Activated CD8-positive, alpha-beta memory T cell treated with anti-CD3 and anti-CD28 coated beads, Interleukin-2, amount 50 U/mL, for 48 hours (primary cell): ENCODE measurements at regions not wholly inside any gene's neighbourhood (a gene's known extent, or its start where the extent isn't known, plus 50 kb on each side); places are given as distances from the start of the nearest gene placed in this dataset.
"Not testable (repeated sequence)": the region's sequence is repeated elsewhere in the genome, so short reads cannot be mapped to it uniquely, and the experiment has no call there.

Source experiments
- DNase-seq: peaks from one replicate; pipeline ENCODE4 v3.0.0-alpha.2; 2020

- no peak for DNase-seq
Observed at GRCh38 chr6:98366371-98366770, 468.0 kb upstream of the POU3F2 start.

- DNase-seq: no peak
Observed at GRCh38 chr6:98380589-98380988, 453.8 kb upstream of the POU3F2 start.

DNA sequence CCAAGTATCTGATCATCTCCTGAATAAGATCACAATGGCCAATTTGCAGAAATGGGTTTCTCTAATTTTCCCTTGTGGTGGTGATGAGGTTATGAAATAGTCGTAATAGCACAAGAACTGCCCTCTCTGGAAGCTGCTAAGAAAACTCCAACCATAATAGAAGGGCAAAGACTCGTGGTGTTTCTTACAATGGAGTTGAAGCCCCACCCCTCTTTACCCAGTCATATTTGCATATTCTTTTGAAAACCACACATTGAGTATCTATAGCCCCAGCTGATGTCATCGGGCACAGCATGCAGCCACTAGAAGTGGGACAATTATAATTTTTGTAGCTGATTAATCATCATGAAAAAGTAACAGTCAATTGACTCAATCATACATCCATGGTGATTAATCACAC lies 452.1 kb upstream of the POU3F2 start:
- DNase-seq: no peak

- DNase-seq: no peak
Observed at GRCh38 chr6:98384334-98384733, 450.0 kb upstream of the POU3F2 start.

DNA sequence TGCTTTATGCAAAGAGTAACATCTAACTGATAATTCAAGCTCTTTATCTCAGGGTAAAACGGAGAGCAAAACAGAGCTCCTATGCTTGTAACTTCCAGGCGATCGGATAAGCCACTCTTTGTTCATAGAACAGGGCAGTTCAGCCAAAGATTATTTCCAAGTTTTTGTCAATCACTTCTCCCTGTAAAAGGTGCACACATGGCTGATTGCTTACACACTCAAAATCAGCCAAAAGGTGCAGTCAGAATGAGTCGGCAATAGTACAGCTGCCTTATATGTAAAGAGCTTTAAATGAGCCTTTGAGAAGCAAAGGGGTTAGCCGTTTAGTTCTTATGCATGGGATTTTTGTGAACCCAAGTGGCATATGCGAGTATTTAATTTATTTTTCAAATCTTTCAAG lies 449.6 kb upstream of the POU3F2 start:
- DNase-seq: no peak

- DNase-seq: no peak
Observed at GRCh38 chr6:98395610-98396166, 438.7 kb upstream of the POU3F2 start.

DNA sequence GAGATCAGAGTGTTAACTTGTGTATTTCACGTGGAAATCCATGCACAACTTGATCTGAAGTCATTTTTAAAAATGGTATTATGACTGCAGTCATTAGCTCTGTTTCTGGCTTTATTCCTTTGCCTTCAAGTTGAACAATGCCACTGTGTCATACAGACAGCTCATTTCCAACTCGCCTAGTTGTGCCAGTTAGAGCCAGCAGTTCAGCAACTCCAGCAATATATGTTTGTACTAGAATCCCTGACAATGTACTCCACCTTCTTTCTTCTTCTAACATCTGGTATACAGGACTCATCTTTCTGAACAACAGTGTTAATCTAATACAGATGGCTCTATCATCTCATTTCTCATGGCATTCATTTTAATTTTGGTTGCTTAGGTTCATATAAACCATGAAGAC lies 418.3 kb upstream of the POU3F2 start:
- DNase-seq: no peak

GRCh38 chr6:98416497-98417158 lies 417.7 kb upstream of the POU3F2 start:
- DNase-seq: not testable (repeated sequence)

- no peak for DNase-seq
Observed at GRCh38 chr6:98433325-98434056, 400.9 kb upstream of the POU3F2 start.

- DNase-seq: no peak
Observed at GRCh38 chr6:98443633-98444032, 390.7 kb upstream of the POU3F2 start.

- DNase-seq: no peak
Observed at GRCh38 chr6:98452685-98453084, 381.7 kb upstream of the POU3F2 start.

DNA sequence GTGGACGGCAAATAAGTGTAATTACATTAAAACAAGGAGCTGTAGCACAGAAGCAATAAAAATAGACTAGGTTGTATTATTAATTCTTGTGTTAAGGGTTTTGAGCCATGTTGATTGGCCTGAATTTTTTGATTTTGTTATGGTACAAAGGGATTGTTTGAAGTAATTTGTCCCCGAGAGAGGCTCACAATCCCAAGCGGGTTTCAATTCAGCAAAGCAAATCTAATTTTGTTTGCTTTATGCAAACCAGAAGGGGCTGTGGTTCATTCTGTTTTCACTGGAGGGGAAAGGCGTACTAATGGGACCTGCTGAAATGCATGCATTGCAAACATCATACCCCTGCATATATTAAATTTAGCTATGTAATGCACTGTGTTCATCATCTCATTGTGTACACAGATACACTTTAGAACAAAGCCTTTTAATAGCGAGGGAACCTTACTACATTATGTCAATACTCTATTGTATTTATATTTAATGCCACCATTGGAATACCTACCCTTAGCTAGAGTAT lies 379.5 kb upstream of the POU3F2 start:
- no peak for DNase-seq

DNA sequence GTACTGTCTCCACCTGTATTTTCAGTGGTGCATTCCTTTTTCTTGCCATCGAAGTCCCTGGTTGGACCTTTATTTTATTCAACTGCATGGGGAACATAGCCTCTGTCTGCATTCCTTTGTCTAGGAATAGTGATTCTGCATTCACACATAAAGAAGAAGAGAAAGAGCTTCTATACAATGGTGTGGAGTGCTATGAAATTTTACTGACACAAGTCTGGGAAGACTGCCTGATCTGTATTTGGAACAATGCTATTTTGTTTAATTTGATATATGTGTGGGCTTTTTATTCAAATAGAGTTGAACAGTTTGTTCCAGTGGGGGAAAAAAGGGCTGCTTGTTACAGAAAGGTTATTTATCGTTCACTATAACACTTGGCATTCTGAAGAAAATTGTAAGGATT lies 375.7 kb upstream of the POU3F2 start:
- DNase-seq: no peak

GRCh38 chr6:98463038-98464000 lies 371.1 kb upstream of the POU3F2 start:
- no peak for DNase-seq

DNA sequence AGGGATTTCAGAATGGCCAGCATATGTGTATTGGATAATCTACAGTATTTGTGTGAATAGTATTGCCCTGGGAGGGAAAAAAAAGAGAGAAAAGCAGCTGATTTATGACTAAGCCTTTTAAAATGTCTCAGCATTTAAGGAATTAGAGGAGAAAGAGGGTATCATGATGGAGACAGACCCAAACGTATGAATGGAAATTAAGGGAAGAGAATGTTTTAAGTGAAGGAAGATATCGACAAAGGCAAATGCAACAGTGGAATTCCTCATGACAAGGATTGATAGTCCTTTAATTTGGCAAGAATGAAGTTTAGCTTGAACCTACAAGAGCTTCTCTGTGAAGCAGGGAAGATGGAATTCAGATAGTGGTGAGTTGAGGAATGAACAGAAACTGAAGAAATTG lies 367.3 kb upstream of the POU3F2 start:
- no peak for DNase-seq

DNA sequence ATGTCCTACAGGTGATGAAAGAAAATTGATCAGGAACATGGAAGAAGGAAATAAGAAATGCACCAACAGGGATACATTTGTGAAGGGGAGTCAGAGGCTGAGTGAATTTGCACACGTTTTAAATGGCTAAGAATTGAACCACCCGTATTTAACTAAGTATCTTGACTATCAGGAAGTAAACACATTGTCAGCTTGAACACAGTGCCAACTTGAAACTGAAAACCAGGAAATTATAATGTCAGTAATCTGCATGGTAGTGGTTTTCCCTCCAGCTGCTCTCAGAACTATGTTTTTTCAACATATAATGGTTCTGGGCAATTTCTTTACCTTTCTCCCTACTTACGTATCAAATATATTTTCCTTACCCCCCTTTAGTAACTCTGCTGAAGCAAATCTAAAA lies 366.5 kb upstream of the POU3F2 start:
- DNase-seq: no peak

DNA sequence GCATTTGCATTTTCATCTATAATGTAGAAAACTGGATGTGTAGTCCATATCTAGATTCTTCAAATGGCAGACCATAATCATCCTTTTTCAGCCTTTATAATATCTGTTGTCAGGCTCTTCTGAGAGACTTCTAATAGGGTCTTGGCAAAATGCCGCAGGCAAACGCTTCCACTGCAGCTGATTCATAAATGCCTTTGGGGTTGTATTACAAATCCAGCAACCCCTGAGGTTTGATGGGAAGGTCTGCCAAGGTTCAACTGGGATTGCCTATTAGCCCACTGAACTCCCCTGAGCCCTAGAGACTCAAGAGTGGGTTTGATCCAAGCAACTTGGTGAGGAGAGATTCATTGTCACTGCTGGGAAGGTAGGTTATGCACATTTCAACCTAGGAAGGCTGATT lies 365.2 kb upstream of the POU3F2 start:
- DNase-seq: no peak

DNA sequence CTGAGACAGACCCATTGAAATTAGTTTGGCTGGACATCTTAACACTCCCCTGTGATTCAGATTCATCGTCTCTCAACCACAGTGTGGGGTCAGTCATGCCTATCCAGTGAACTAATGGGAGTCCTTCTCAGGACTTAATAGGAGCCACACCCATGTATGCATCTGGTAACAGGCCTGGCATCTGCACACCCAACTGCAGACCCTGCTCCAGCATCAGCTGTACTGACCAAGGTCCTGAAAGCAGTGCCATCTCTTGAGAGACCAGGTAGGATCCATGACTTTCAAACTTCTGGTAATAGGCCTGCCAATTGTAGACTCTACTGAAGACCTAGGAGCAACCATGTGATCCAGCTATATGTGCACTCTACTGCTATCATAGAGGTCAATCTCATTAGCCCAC lies 363.6 kb upstream of the POU3F2 start:
- no peak for DNase-seq

- no peak for DNase-seq
Observed at GRCh38 chr6:98471444-98471843, 362.9 kb upstream of the POU3F2 start.

DNA sequence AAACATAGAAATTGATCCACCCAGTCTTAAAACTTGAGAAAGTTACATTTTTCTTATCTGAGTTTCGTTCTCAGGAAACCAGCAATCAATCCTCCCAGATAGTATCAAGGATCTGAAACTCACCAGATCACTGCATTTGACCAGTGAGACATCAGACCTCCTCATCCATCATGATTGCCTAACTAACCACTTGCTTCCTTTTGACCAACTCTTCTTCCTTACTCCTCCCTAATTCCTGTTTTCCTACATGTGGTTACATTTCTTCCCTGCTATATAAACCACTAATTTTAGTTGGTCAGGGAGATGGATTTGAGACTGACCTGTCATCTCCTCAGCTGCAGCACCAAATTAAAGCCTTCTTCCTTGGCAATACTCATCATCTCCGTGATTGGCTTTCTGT lies 357.1 kb upstream of the POU3F2 start:
- DNase-seq: no peak

GRCh38 chr6:98484696-98485095 lies 349.7 kb upstream of the POU3F2 start:
- no peak for DNase-seq

DNA sequence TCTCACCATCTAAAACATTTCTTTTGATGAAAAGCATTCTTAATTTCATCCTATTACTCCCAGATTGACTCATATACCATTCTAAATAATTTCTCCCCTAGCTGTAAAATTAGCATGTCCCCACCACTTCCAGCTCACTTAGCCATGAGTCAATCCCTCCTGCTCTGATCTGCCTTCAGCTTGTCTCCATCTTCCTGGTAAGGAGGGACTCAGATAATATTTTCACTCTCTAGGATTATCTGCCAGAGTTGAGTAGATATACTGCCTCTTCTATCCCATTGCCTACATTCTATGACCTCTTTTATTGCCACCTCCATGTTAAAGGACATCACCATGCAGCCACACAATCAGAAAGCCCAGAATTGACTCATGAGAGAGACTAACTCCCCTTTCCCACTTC lies 348.8 kb upstream of the POU3F2 start:
- no peak for DNase-seq

- DNase-seq: no peak
Observed at GRCh38 chr6:98486057-98486456, 348.3 kb upstream of the POU3F2 start.
